C1 segment of cervical spinal cord (tissue), 14 donors: ENCODE measurements at regions not wholly inside any gene's neighbourhood (a gene's known extent, or its start where the extent isn't known, plus 50 kb on each side); places are given as distances from the start of the nearest gene placed in this dataset.
A peak's percentile ranks its signal among the peaks of the same experiment; 100 is the strongest.
"Not testable (repeated sequence)": the region's sequence is repeated elsewhere in the genome, so short reads cannot be mapped to it uniquely, and the experiment has no call there.

ENCODE experiments used
- DNase-seq, 14 donors: peaks; one replicate each; lab custom pipeline; 2025; lab: John Stamatoyannopoulos, UW

GRCh38 chr1:213417225-213417820, 366.3 kb downstream of the RPS6KC1 start:
- DNase-seq: no peak

GRCh38 chr1:213417846-213418245, 366.8 kb downstream of the RPS6KC1 start:
- DNase-seq: no peak

- DNase-seq: no peak
Measured at GRCh38 chr1:213418268-213419071, 367.4 kb downstream of the RPS6KC1 start.

- DNase-seq: peak in 1 of 14 donors; percentile 33
Measured at GRCh38 chr1:213419401-213420030, 368.5 kb downstream of the RPS6KC1 start.

GRCh38 chr1:213421178-213421577, 370.1 kb downstream of the RPS6KC1 start:
- DNase-seq: not testable (repeated sequence)

GRCh38 chr1:213423041-213423440, 372.0 kb downstream of the RPS6KC1 start:
- peak in 2 of 14 donors; percentile 6 to 83 for DNase-seq

GRCh38 chr1:213423605-213424004, 372.6 kb downstream of the RPS6KC1 start:
- no peak for DNase-seq

- no peak for DNase-seq
Measured at GRCh38 chr1:213425376-213426030, 374.5 kb downstream of the RPS6KC1 start.

GRCh38 chr1:213429642-213430041, 378.6 kb downstream of the RPS6KC1 start:
- no peak for DNase-seq

GRCh38 chr1:213435715-213436114, 384.7 kb downstream of the RPS6KC1 start:
- DNase-seq: no peak

GRCh38 chr1:213438339-213438738, 387.3 kb downstream of the RPS6KC1 start:
- DNase-seq: no peak

GRCh38 chr1:213439703-213440102, 388.7 kb downstream of the RPS6KC1 start:
- no peak for DNase-seq

- DNase-seq: no peak
Measured at GRCh38 chr1:213440766-213441165, 389.7 kb downstream of the RPS6KC1 start.

GRCh38 chr1:213443415-213443814, 392.4 kb downstream of the RPS6KC1 start:
- no peak for DNase-seq

- no peak for DNase-seq
Measured at GRCh38 chr1:213444224-213444623, 393.2 kb downstream of the RPS6KC1 start.

- no peak for DNase-seq
Measured at GRCh38 chr1:213446496-213446895, 395.5 kb downstream of the RPS6KC1 start.

GRCh38 chr1:213448360-213448759, 397.3 kb downstream of the RPS6KC1 start:
- DNase-seq: no peak

- no peak for DNase-seq
Measured at GRCh38 chr1:213448776-213449175, 397.7 kb downstream of the RPS6KC1 start.

GRCh38 chr1:213452501-213452900, 401.5 kb downstream of the RPS6KC1 start:
- no peak for DNase-seq

- peak in 2 of 14 donors; percentile 5 to 14 for DNase-seq
Measured at GRCh38 chr1:213457186-213457585, 406.1 kb downstream of the RPS6KC1 start.

- DNase-seq: no peak
Measured at GRCh38 chr1:213457733-213458132, 406.7 kb downstream of the RPS6KC1 start.

GRCh38 chr1:213462374-213462773, 411.3 kb downstream of the RPS6KC1 start:
- not testable (repeated sequence) for DNase-seq
